GM12892 (cell line): ENCODE measurements at regions not wholly inside any gene's neighbourhood (a gene's known extent, or its start where the extent isn't known, plus 50 kb on each side); places are given as distances from the start of the nearest gene placed in this dataset.

Source experiments
- DNase-seq: peaks from one replicate; pipeline ENCODE4 v3.0.0; 2011; ENCODE audit not compliant: insufficient read length
- FAIRE-seq: peaks from 2 replicates; lab custom pipeline; 2011; peaks lifted over from hg19 to GRCh38; lab: Jason Lieb, UNC
- POLR2A ChIP-seq: IDR thresholded peaks from 2 replicates; pipeline ENCODE4 v1.6.1; 2011; ENCODE audit warnings: low read depth, low read length, control low read depth
- POLR2AphosphoS5 ChIP-seq: IDR thresholded peaks from 2 replicates; pipeline ENCODE4 v1.6.1; 2011; ENCODE audit warnings: low read depth, low read length, control low read depth
- TAF1 ChIP-seq: IDR thresholded peaks from 2 replicates; pipeline ENCODE4 v1.6.1; 2011; ENCODE audit warnings: low read depth, mild to moderate bottlenecking, control low read depth, low read length, borderline replicate concordance

DNA sequence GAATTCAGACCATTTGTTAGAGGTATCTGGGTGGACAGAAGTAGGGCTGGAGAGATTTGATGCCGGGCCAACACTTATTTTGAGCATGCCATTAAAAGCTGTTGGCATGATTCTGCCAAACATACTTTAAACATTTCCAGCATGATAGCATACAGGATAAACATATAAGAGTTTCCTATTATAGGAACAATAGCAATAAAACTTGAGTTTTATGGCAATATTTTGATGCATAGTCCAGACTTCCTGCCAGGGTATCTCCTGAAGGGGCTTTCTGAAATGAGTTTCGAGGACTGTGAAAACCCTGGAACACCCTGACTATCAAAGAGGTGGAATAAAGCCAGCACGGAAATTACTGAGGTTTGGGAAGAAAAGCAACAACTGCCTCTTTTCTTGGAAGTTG lies 1398.0 kb upstream of the NXPH2 start:
- FAIRE-seq: no peak

DNA sequence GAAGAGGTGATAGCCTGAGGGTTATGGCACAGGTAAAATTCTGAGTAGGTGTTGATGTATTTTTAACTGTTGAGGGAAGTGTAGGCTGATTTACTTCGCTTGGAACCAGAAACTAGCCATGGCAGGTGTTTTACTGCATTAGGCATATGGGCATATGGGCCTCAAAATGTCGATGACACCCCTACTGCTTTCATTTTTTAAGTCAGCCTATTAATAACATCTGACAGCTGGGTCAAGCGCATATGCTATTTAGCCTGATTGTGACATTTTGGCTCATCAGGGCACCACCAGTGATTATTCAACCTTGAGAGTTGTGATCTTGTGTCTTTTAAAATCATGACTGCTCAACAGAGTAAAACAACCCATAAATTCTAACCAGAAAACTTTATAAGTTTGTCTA lies 1396.9 kb upstream of the NXPH2 start:
- no peak for TF ChIP-seq POLR2AphosphoS5
- no peak for TF ChIP-seq POLR2A
- no peak for TF ChIP-seq TAF1
- DNase-seq: no peak
- FAIRE-seq: no peak

More for the DNA sequence above, 1398.0 kb upstream of the NXPH2 start:
- no peak for TF ChIP-seq TAF1
- no peak for TF ChIP-seq POLR2A
- no peak for TF ChIP-seq POLR2AphosphoS5
- DNase-seq: no peak

DNA sequence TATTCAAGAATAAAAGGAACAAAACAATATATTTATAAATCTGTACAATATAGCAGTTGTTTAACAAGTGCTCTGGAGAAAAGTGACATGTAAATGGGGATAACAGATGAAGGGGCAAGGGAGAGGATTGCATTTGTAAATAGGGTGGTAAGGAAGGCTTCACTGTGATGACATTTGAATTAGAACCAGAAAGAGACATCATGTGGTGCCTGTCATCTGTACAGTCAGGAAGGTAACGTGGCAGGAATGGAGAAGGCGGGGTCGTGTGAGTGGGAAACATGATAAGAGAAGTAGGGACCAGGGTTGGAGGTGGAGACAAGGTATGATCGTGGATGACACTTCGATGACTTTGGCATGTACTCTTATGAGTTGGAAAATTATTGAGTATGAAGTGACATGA lies 1393.6 kb upstream of the NXPH2 start:
- no peak for FAIRE-seq
- TF ChIP-seq POLR2AphosphoS5: no peak
- no peak for DNase-seq

DNA sequence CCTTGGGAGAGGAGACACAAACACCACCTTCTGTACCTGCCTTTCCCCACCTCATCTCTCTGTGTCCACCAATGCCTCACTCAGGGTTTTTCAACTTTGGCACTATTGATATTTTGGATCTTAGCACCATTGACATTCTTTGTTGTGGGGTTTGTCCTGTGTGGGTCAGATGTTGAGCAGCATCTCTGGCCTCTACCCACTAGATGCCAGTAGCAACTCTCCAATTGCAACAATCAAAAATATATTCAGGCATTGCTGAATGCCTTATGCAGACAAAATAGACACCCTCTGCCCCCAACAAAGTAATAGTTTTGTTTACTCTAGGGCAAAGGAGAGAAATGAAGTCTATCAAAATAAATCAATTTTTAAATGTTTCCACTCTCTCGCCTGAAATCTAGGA lies 1384.3 kb upstream of the NXPH2 start:
- FAIRE-seq: no peak
- TF ChIP-seq POLR2AphosphoS5 (no peak), POLR2A (no peak), TAF1 (no peak)
- no peak for DNase-seq

DNA sequence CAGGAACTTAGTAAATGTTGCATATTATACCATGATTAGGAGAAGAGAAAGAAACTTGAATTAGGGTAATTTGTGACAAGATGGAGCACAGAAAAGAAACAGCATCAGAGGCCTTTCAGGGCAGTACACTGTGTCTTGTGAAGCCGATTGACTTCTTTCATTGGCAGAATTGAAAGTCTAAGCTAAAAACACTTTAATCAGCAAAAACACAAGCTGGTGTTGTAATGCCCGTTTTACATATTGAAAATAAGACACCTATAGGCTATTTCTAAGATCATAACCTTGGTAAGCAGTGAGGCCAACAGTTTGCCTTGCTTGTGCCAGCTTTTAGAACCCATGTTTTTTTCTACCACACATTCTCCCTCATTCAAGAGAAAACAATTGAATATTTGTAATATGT lies 1378.1 kb upstream of the NXPH2 start:
- FAIRE-seq (no peak), DNase-seq (no peak)

DNA sequence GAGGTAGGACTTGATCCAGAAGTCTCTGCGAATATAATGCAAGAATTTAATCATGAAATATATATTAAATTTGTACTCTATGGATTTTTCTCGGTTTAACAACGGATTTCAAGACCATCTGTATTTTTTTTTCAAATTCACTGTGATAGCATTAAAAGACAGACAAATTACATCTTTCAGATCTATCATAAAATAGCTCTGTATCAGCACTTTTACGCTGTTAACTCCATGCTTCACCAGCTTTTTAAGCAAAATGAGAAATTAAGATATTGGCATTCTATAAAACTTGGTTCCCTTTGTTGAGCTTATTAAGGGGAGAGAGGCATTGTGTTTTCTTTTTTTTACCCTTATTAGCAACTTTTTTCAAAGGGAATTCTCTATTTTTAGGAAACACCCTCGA lies 1377.6 kb upstream of the NXPH2 start:
- no peak for FAIRE-seq
- no peak for TF ChIP-seq TAF1
- no peak for TF ChIP-seq POLR2A
- no peak for TF ChIP-seq POLR2AphosphoS5
- no peak for DNase-seq

More for the DNA sequence above, 1378.1 kb upstream of the NXPH2 start:
- TF ChIP-seq POLR2AphosphoS5 (no peak), POLR2A (no peak), TAF1 (no peak)

DNA sequence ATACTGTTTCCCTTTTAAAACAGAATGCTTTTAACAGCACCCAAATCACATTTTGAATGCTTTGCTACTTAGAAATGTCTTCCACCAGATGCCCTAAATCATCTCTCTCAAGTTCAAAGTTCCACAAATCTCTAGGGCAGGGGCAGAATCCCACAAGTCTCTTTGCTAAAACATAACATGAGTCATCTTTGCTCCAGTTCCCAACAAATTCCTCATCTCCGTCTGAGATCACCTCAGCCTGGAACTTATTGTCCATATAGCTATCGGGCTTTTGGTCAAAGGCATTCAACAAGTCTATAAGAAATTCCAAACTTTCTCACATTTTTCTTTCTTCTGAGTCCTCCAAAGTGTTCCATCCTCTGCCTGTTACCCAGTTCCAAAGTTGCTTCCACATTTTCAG lies 1374.5 kb upstream of the NXPH2 start:
- no peak for FAIRE-seq
- no peak for DNase-seq
- TF ChIP-seq TAF1 (no peak), POLR2A (no peak), POLR2AphosphoS5 (no peak)

DNA sequence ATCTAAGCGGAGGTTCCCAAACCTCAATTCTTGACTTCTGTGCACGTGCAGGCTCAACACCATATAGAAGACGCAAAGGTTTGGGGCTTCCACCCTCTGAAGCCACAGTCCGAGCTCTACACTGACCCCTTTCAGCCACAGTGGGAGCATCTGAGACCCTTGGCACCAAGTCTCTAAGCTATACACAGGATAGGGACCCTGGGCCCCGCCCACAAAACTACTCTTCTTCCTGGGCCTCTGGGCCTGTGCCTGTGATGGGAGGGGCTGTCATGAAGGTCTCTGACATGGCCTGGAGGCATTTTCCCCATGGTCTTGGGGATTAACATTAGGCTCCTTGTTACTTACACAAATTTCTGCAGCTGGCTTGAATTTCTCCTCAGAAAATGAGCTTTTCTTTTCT lies 1374.1 kb upstream of the NXPH2 start:
- FAIRE-seq (no peak), DNase-seq (no peak)
- TF ChIP-seq POLR2AphosphoS5: no peak
- no peak for TF ChIP-seq TAF1
- TF ChIP-seq POLR2A: no peak

DNA sequence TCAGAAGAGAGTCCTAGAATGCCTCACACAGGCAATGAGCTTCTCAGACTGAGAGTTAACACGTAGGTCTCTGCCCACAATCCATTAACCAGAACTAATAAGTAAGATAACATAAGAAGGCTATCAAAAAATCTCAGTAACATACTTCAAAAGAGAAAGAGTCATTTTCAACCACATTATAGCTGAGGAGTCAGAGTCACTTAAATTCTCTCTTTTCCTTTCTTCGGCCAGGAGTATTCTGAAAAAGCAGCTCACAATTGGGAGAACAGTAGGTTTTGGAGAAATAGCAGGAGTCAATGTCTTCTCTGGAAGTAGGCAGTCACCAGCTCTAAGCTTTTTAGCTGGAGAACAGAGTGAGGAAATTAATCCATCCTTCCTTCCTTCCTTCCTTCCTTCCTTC lies 1364.4 kb upstream of the NXPH2 start:
- TF ChIP-seq POLR2AphosphoS5: no peak
- TF ChIP-seq POLR2A: no peak
- TF ChIP-seq TAF1: no peak
- no peak for FAIRE-seq

DNA sequence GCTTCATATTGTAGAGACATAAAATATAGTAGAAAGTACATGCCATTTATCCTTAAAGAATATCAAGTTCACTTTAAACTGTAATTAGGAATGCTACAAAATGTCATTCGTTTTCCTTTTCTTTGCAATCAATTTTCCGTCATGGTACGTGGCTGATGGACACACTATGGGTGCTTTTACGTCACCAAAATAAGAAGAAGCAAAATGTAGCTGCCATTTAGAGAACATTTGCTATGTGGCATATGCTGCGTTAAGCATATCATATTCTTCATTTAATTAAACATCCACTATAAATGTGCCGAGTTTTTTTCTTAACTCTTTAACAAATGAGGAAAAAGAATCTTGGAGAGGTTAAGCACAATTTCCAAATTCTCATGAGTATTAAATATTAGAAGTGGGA lies 1358.5 kb upstream of the NXPH2 start:
- no peak for TF ChIP-seq POLR2A
- DNase-seq: no peak
- FAIRE-seq: no peak

More for the DNA sequence above, 1364.4 kb upstream of the NXPH2 start:
- DNase-seq: no peak

DNA sequence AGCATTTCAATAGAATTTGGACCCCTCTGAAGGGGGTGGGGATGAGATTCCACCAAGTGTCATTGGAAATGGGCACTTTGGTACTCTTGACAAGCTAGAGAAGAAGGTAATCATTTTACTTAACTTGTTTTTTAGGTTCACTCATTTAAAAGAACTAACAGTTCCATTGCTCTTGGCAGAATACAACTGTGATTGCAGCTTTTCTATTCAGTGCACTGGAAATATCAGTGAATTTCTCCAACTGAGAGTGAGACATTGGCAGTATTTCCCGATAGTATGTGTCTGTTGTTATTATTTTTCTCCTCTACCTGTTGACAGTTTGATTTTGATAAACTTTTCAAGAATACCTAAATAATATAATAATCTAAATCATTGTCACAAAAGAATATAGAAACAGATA lies 1356.7 kb upstream of the NXPH2 start:
- TF ChIP-seq TAF1: no peak
- TF ChIP-seq POLR2AphosphoS5: no peak
- no peak for TF ChIP-seq POLR2A
- DNase-seq (no peak), FAIRE-seq (no peak)

DNA sequence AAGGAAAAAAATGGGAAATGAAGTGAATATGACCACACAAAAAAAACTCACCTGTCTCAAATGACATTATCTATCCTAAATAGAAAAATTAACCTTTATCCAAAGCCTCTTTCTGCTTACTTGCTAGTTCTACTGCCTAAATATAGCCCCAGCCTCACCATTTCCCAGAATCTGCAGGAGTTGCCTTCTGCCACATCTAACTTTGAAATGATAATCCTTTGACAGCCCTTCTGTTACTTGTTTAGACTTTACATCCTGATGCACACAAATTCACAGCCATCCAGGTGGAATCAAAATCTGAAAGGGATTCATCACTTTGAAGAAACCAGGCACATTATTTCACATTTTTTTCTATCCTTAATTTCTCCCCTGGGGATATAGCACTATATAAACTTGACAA lies 1356.2 kb upstream of the NXPH2 start:
- no peak for FAIRE-seq
- no peak for DNase-seq
- TF ChIP-seq POLR2A (no peak), POLR2AphosphoS5 (no peak), TAF1 (no peak)

DNA sequence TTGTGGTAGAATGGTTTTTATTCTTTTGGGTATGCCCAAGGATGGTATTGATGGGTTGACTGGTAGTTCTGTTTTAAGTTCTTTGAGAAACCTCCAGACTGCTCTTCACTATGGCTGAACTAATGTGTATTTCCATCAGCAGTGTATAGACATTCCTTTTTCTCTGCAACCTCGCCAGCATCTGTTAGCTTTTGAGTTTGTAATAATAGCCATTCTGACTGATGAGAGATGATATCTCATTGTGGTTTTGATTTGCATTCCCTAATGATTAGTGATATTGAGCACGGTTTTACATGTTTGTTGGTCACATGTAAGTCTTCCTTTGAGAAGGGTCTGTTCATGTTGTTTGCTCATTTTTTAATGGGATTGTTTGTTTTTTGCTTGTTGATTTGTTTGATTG lies 1348.7 kb upstream of the NXPH2 start:
- DNase-seq (no peak), FAIRE-seq (no peak)
- TF ChIP-seq TAF1 (no peak), POLR2AphosphoS5 (no peak), POLR2A (no peak)

DNA sequence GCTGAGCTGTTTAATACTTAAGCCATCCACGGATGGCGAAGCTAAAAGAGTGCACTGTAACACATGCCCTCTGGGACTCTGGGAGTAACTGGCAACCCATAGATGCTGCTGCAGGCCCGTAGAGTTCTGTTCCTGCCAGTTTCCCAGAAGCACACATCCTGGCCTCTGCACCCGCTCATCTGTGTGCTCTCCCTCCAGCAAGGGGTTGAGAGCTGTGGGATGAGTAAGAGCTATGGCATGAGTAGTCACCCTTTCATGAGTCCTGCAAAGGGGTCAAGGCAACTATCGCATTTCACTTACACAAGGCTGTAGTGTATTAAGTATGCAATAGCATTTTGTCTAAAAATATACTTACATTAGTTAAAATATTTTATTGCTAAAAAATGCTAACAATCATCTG lies 1341.8 kb upstream of the NXPH2 start:
- FAIRE-seq: no peak
- TF ChIP-seq POLR2AphosphoS5 (no peak), TAF1 (no peak), POLR2A (no peak)
- DNase-seq: no peak
